Astrocyte (in vitro differentiated cells and primary cell): ENCODE measurements at regions not wholly inside any gene's neighbourhood (a gene's known extent, or its start where the extent isn't known, plus 50 kb on each side); places are given as distances from the start of the nearest gene placed in this dataset.

Experiments used
- CTCF ChIP-seq: IDR thresholded peaks from 2 replicates; pipeline ENCODE4 v1.5.1; 2011; ENCODE audit warnings: low read depth, mild to moderate bottlenecking, inconsistent platforms, low read length, moderate library complexity; ENCODE audit not compliant: insufficient read depth
- EZH2 ChIP-seq: IDR thresholded peaks from 2 replicates; pipeline ENCODE4 v1.6.1; 2012; ENCODE audit warnings: mild to moderate bottlenecking, low read length, inconsistent platforms; ENCODE audit not compliant: insufficient read depth

GRCh38 chr3:683770-684169 is 409.1 kb upstream of the CNTN6 start:
- TF ChIP-seq CTCF: no peak
- TF ChIP-seq EZH2: no peak
